ENCODE measurements at regions not wholly inside any gene's neighbourhood (a gene's known extent, or its start where the extent isn't known, plus 50 kb on each side); places are given as distances from the start of the nearest gene placed in this dataset.
"Not testable (repeated sequence)": the region's sequence is repeated elsewhere in the genome, so short reads cannot be mapped to it uniquely, and the experiment has no call there.

GRCh38 chr15:35934383-35935049, 388.6 kb upstream of the DPH6 start:
- H3K36me3 Mint-ChIP-seq, result no peaks in the 10 kb centered on the region
- no peaks in the 10 kb centered on the region for H3K4me1 Mint-ChIP-seq
- no peaks in the 10 kb centered on the region for H3K9me3 Mint-ChIP-seq
- H3K4me3 Mint-ChIP-seq, result no peak overlapping the region
- H3K27ac Mint-ChIP-seq, result no peak overlapping the region
- no peaks in the 10 kb centered on the region for H3K27me3 Mint-ChIP-seq

- H3K9me3 Mint-ChIP-seq, result peaks cover 0 to 3% (median 0%) of the 10 kb centered on the region in 3 donors
- no peaks in the 10 kb centered on the region for H3K36me3 Mint-ChIP-seq
- H3K4me3 Mint-ChIP-seq, result no peak overlapping the region
- no peaks in the 10 kb centered on the region for H3K27me3 Mint-ChIP-seq
- H3K27ac Mint-ChIP-seq, result no peak overlapping the region
- no peaks in the 10 kb centered on the region for H3K4me1 Mint-ChIP-seq
Measured at GRCh38 chr15:35936284-35936683, 390.3 kb upstream of the DPH6 start.

- H3K9me3 Mint-ChIP-seq, result peaks cover 0 to 3% (median 0%) of the 10 kb centered on the region in 3 donors
- H3K27ac Mint-ChIP-seq, result no peak overlapping the region
- no peak overlapping the region for H3K4me3 Mint-ChIP-seq
- H3K36me3 Mint-ChIP-seq, result no peaks in the 10 kb centered on the region
- H3K27me3 Mint-ChIP-seq, result no peaks in the 10 kb centered on the region
- no peaks in the 10 kb centered on the region for H3K4me1 Mint-ChIP-seq
Measured at GRCh38 chr15:35937380-35937779, 391.4 kb upstream of the DPH6 start.

- H3K36me3 Mint-ChIP-seq, result no peaks in the 10 kb centered on the region
- H3K27ac Mint-ChIP-seq, result no peak overlapping the region
- H3K27me3 Mint-ChIP-seq, result no peaks in the 10 kb centered on the region
- H3K9me3 Mint-ChIP-seq, result peaks cover 0 to 6% (median 2%) of the 10 kb centered on the region in 3 donors
- H3K4me3 Mint-ChIP-seq, result no peak overlapping the region
- no peaks in the 10 kb centered on the region for H3K4me1 Mint-ChIP-seq
Measured at GRCh38 chr15:35944945-35945585, 399.1 kb upstream of the DPH6 start.

GRCh38 chr15:35953424-35953823, 407.5 kb upstream of the DPH6 start:
- peaks cover 3% of the 10 kb centered on the region for H3K27me3 Mint-ChIP-seq
- H3K4me1 Mint-ChIP-seq, result no peaks in the 10 kb centered on the region
- no peak overlapping the region for H3K4me3 Mint-ChIP-seq
- no peaks in the 10 kb centered on the region for H3K36me3 Mint-ChIP-seq
- no peak overlapping the region for H3K27ac Mint-ChIP-seq
- peaks cover 0 to 2% (median 2%) of the 10 kb centered on the region in 3 donors for H3K9me3 Mint-ChIP-seq

- H3K4me3 Mint-ChIP-seq, result no peak overlapping the region
- H3K9me3 Mint-ChIP-seq, result peaks cover 0 to 2% (median 0%) of the 10 kb centered on the region in 3 donors
- H3K27ac Mint-ChIP-seq, result no peak overlapping the region
- H3K4me1 Mint-ChIP-seq, result no peaks in the 10 kb centered on the region
- H3K27me3 Mint-ChIP-seq, result peaks cover 3% of the 10 kb centered on the region
- H3K36me3 Mint-ChIP-seq, result no peaks in the 10 kb centered on the region
Measured at GRCh38 chr15:35956056-35956455, 410.1 kb upstream of the DPH6 start.

- Mint-ChIP-seq H3K27me3 (peaks cover 3% of the 10 kb centered on the region), H3K36me3 (no peaks in the 10 kb centered on the region), H3K9me3 (peaks cover 0 to 5% (median 0%) of the 10 kb centered on the region in 3 donors), H3K27ac (no peak overlapping the region), H3K4me3 (no peak overlapping the region), H3K4me1 (no peaks in the 10 kb centered on the region)
Measured at GRCh38 chr15:35958021-35958420, 412.1 kb upstream of the DPH6 start.

GRCh38 chr15:35958975-35959374, 413.0 kb upstream of the DPH6 start:
- H3K36me3 Mint-ChIP-seq, result no peaks in the 10 kb centered on the region
- no peak overlapping the region for H3K27ac Mint-ChIP-seq
- H3K9me3 Mint-ChIP-seq, result peaks cover 0 to 5% (median 0%) of the 10 kb centered on the region in 3 donors
- H3K4me3 Mint-ChIP-seq, result no peak overlapping the region
- no peaks in the 10 kb centered on the region for H3K4me1 Mint-ChIP-seq
- H3K27me3 Mint-ChIP-seq, result peaks cover 3% of the 10 kb centered on the region

GRCh38 chr15:35963326-35963725, 417.4 kb upstream of the DPH6 start:
- no peaks in the 10 kb centered on the region for H3K27me3 Mint-ChIP-seq
- H3K36me3 Mint-ChIP-seq, result peaks cover 3% of the 10 kb centered on the region
- no peak overlapping the region for H3K27ac Mint-ChIP-seq
- no peaks in the 10 kb centered on the region for H3K4me1 Mint-ChIP-seq
- H3K9me3 Mint-ChIP-seq, result peaks cover 0 to 6% (median 0%) of the 10 kb centered on the region in 3 donors
- no peak overlapping the region for H3K4me3 Mint-ChIP-seq

GRCh38 chr15:35966781-35967180, 420.8 kb upstream of the DPH6 start:
- Mint-ChIP-seq H3K4me1 (peaks cover 0 to 2% (median 0%) of the 10 kb centered on the region in 3 donors), H3K36me3 (peaks cover 4% of the 10 kb centered on the region), H3K27me3 (no peaks in the 10 kb centered on the region), H3K9me3 (peaks cover 0 to 3% (median 2%) of the 10 kb centered on the region in 3 donors), H3K27ac (peak overlapping the region in 1 of 3 donors; percentile 14), H3K4me3 (no peak overlapping the region)

GRCh38 chr15:35967968-35968367, 422.0 kb upstream of the DPH6 start:
- not testable (repeated sequence) for H3K4me3 Mint-ChIP-seq, H3K36me3 Mint-ChIP-seq, H3K27me3 Mint-ChIP-seq, H3K27ac Mint-ChIP-seq, H3K9me3 Mint-ChIP-seq, H3K4me1 Mint-ChIP-seq

GRCh38 chr15:35973029-35973428, 427.1 kb upstream of the DPH6 start:
- Mint-ChIP-seq H3K27ac (peak overlapping the region in 1 of 3 donors; percentile 78), H3K4me1 (peaks cover 0 to 3% (median 0%) of the 10 kb centered on the region in 3 donors), H3K9me3 (peaks cover 0 to 2% (median 0%) of the 10 kb centered on the region in 3 donors), H3K4me3 (no peak overlapping the region), H3K27me3 (no peaks in the 10 kb centered on the region), H3K36me3 (peaks cover 1% of the 10 kb centered on the region)

GRCh38 chr15:35974052-35974451, 428.1 kb upstream of the DPH6 start:
- Mint-ChIP-seq H3K36me3 (no peaks in the 10 kb centered on the region), H3K9me3 (no peaks in the 10 kb centered on the region), H3K4me3 (no peak overlapping the region), H3K4me1 (peaks cover 0 to 3% (median 0%) of the 10 kb centered on the region in 3 donors), H3K27ac (no peak overlapping the region), H3K27me3 (no peaks in the 10 kb centered on the region)

- Mint-ChIP-seq H3K27ac (no peak overlapping the region), H3K4me3 (no peak overlapping the region), H3K9me3 (no peaks in the 10 kb centered on the region), H3K36me3 (no peaks in the 10 kb centered on the region), H3K4me1 (peaks cover 0 to 2% (median 0%) of the 10 kb centered on the region in 3 donors), H3K27me3 (no peaks in the 10 kb centered on the region)
Measured at GRCh38 chr15:35975941-35976340, 430.0 kb upstream of the DPH6 start.

- Mint-ChIP-seq H3K27ac (no peak overlapping the region), H3K4me3 (no peak overlapping the region), H3K36me3 (no peaks in the 10 kb centered on the region), H3K27me3 (no peaks in the 10 kb centered on the region), H3K4me1 (peaks cover 0 to 2% (median 0%) of the 10 kb centered on the region in 3 donors), H3K9me3 (no peaks in the 10 kb centered on the region)
Measured at GRCh38 chr15:35979608-35980007, 433.6 kb upstream of the DPH6 start.

- H3K4me1 Mint-ChIP-seq, result peaks cover 0 to 2% (median 0%) of the 10 kb centered on the region in 3 donors
- H3K4me3 Mint-ChIP-seq, result no peak overlapping the region
- no peaks in the 10 kb centered on the region for H3K27me3 Mint-ChIP-seq
- no peak overlapping the region for H3K27ac Mint-ChIP-seq
- no peaks in the 10 kb centered on the region for H3K9me3 Mint-ChIP-seq
- no peaks in the 10 kb centered on the region for H3K36me3 Mint-ChIP-seq
Measured at GRCh38 chr15:35980719-35981118, 434.8 kb upstream of the DPH6 start.

Measured in IgD-negative memory B cell (primary cell).